ENCODE measurements at regions not wholly inside any gene's neighbourhood (a gene's known extent, or its start where the extent isn't known, plus 50 kb on each side); places are given as distances from the start of the nearest gene placed in this dataset.

- Histone ChIP-seq H4K20me1 (ENCODE audit: insufficient read depth, low read length) (no peaks in the 10 kb centered on the region), H3K4me1 (ENCODE audit: insufficient read depth, low read length) (peaks cover 5% of the 10 kb centered on the region; the same call in 1 of the 2 replicates), H3K27me3 (ENCODE audit: insufficient read depth, low read length, poor library complexity) (no peaks in the 10 kb centered on the region), H3K4me2 (ENCODE audit: insufficient read depth, low read length) (no peak overlapping the region), H3K9ac (ENCODE audit: low read depth, low read length) (no peak overlapping the region), H3K36me3 (ENCODE audit: insufficient read depth, low read length) (no peaks in the 10 kb centered on the region), H3K9me3 (ENCODE audit: insufficient read depth, low read length, severe bottlenecking) (no peaks in the 10 kb centered on the region), H2AFZ (ENCODE audit: low read depth, low read length) (no peak overlapping the region), H3K4me3 (ENCODE audit: low read depth in 1 of 2, low read length in 2 of 2) (no peak overlapping the region), H3K27ac (ENCODE audit: low read length) (no peak overlapping the region), H3K79me2 (ENCODE audit: insufficient read depth, low read length) (no peaks in the 10 kb centered on the region)
- TF ChIP-seq, protein P1, sequence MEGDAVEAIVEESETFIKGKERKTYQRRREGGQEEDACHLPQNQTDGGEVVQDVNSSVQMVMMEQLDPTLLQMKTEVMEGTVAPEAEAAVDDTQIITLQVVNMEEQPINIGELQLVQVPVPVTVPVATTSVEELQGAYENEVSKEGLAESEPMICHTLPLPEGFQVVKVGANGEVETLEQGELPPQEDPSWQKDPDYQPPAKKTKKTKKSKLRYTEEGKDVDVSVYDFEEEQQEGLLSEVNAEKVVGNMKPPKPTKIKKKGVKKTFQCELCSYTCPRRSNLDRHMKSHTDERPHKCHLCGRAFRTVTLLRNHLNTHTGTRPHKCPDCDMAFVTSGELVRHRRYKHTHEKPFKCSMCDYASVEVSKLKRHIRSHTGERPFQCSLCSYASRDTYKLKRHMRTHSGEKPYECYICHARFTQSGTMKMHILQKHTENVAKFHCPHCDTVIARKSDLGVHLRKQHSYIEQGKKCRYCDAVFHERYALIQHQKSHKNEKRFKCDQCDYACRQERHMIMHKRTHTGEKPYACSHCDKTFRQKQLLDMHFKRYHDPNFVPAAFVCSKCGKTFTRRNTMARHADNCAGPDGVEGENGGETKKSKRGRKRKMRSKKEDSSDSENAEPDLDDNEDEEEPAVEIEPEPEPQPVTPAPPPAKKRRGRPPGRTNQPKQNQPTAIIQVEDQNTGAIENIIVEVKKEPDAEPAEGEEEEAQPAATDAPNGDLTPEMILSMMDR (IDR thresholded peaks at IDR 0.05; ENCODE audit: borderline replicate concordance, extremely low read depth, low read length, poor library complexity, severe bottlenecking) = no peak
- no peak for TF ChIP-seq EZH2 (IDR thresholded peaks at IDR 0.05; ENCODE audit: borderline replicate concordance, low read depth, low read length, severe bottlenecking)
- no peak for DNase-seq
- ATAC-seq (ENCODE audit: insufficient read depth, low read depth) = no peak
Observed at GRCh38 chr5:3027866-3028635, 276.6 kb upstream of the IRX2 start.

DNA sequence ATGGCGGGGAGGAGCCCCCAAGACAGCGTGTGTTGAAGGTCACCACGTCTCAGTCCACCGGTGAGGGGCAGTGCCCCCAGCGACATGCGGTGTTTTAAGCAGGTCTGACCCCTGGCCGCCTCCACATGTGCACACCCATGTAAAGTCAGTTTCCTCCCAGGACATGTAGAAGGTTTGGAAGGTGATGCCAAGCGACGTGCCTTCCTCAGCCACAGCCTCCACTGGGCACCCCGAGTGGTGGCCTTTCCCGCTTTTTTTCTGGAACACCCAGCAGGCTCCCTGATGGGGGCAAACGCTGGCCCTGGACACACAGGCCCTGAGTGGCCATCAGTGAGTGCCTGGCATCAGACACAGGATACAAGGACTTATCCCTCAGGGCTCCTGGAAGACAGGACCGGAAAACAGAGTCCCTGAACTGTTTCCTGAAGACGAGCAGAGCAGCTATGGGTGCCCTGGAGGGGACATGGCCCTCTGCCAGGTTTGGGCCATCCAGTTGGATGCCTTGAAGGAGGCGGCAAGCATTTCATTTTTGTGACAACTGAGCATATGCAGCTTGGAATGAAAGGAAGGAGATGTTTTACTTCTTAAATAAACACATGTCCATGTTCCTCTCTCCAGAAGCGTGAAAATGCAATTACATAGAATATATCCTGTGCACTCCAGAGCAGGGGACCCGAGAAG lies 275.8 kb upstream of the IRX2 start:
- H3K27ac ChIP-seq (ENCODE audit: low read length) = no peak overlapping the region
- DNase-seq (no peak), ATAC-seq (ENCODE audit: insufficient read depth, low read depth) (no peak)
- TF ChIP-seq, protein P1 (IDR thresholded peaks at IDR 0.05; ENCODE audit: borderline replicate concordance, extremely low read depth, low read length, poor library complexity, severe bottlenecking) = no peak
- TF ChIP-seq EZH2 (IDR thresholded peaks at IDR 0.05; ENCODE audit: borderline replicate concordance, low read depth, low read length, severe bottlenecking) = no peak
- H3K27me3 ChIP-seq (ENCODE audit: insufficient read depth, low read length, poor library complexity) = no peaks in the 10 kb centered on the region
- H3K79me2 ChIP-seq (ENCODE audit: insufficient read depth, low read length) = no peaks in the 10 kb centered on the region
- H3K9me3 ChIP-seq (ENCODE audit: insufficient read depth, low read length, severe bottlenecking) = no peaks in the 10 kb centered on the region
- no peaks in the 10 kb centered on the region for H4K20me1 ChIP-seq (ENCODE audit: insufficient read depth, low read length)
- no peak overlapping the region for H2AFZ ChIP-seq (ENCODE audit: low read depth, low read length)
- no peak overlapping the region for H3K4me3 ChIP-seq (ENCODE audit: low read depth in 1 of 2, low read length in 2 of 2)
- no peaks in the 10 kb centered on the region for H3K36me3 ChIP-seq (ENCODE audit: insufficient read depth, low read length)
- no peak overlapping the region for H3K4me2 ChIP-seq (ENCODE audit: insufficient read depth, low read length)
- H3K9ac ChIP-seq (ENCODE audit: low read depth, low read length) = no peak overlapping the region
- H3K4me1 ChIP-seq (ENCODE audit: insufficient read depth, low read length) = peaks cover 5% of the 10 kb centered on the region; the same call in 1 of the 2 replicates

GRCh38 chr5:3026651-3027050 lies 275.2 kb upstream of the IRX2 start:
- Histone ChIP-seq H3K9ac (ENCODE audit: low read depth, low read length) (no peak overlapping the region), H3K4me2 (ENCODE audit: insufficient read depth, low read length) (no peak overlapping the region), H2AFZ (ENCODE audit: low read depth, low read length) (no peak overlapping the region), H3K4me3 (ENCODE audit: low read depth in 1 of 2, low read length in 2 of 2) (no peak overlapping the region), H3K27ac (ENCODE audit: low read length) (no peak overlapping the region), H3K79me2 (ENCODE audit: insufficient read depth, low read length) (no peaks in the 10 kb centered on the region), H3K4me1 (ENCODE audit: insufficient read depth, low read length) (peaks cover 5% of the 10 kb centered on the region; the same call in 1 of the 2 replicates), H4K20me1 (ENCODE audit: insufficient read depth, low read length) (no peaks in the 10 kb centered on the region), H3K27me3 (ENCODE audit: insufficient read depth, low read length, poor library complexity) (no peaks in the 10 kb centered on the region), H3K9me3 (ENCODE audit: insufficient read depth, low read length, severe bottlenecking) (no peaks in the 10 kb centered on the region), H3K36me3 (ENCODE audit: insufficient read depth, low read length) (no peaks in the 10 kb centered on the region)
- no peak for TF ChIP-seq EZH2 (IDR thresholded peaks at IDR 0.05; ENCODE audit: borderline replicate concordance, low read depth, low read length, severe bottlenecking)
- TF ChIP-seq, protein P1 (IDR thresholded peaks at IDR 0.05; ENCODE audit: borderline replicate concordance, extremely low read depth, low read length, poor library complexity, severe bottlenecking) = no peak
- ATAC-seq (ENCODE audit: insufficient read depth, low read depth) = no peak
- no peak for DNase-seq

Data from DND-41 (cell line).